Ovary (tissue), 7 donors: ENCODE measurements at regions not wholly inside any gene's neighbourhood (a gene's known extent, or its start where the extent isn't known, plus 50 kb on each side); places are given as distances from the start of the nearest gene placed in this dataset.

Source experiments
- DNase-seq, 5 donors: peaks; one replicate each; pipeline ENCODE4 v3.0.0-alpha.2; 2019 to 2020
- H3K27ac ChIP-seq, 2 donors: fragments of 200-600 bp; one replicate each; pipeline versions ENCODE4 v1.5.1 to v1.8.0; 2019 to 2022
- H3K27me3 ChIP-seq: fragments of 200-600 bp; one replicate; pipeline ENCODE4 v1.8.0; 2022
- H3K36me3 ChIP-seq: fragments of 200-600 bp; sonication (generic); one replicate; pipeline ENCODE4 v1.5.1; 2019
- H3K4me1 ChIP-seq: one replicate; pipeline ENCODE4 v1.8.1; 2013; ENCODE audit warnings: mild to moderate bottlenecking, moderate library complexity; ENCODE audit not compliant: insufficient read depth
- H3K4me3 ChIP-seq: fragments of 200-600 bp; sonication (generic); one replicate; pipeline ENCODE4 v1.5.1; 2017
- H3K9me3 ChIP-seq, 2 donors: fragments of 200-600 bp in 1 of 2; sonication (generic) in 1 of 2; one replicate each; pipeline versions ENCODE4 v1.5.1 to v1.8.1; 2013 to 2019; ENCODE audit warnings: mild to moderate bottlenecking in 1 of 2, moderate library complexity in 1 of 2
- EP300 ChIP-seq: sonication (generic); formaldehyde crosslinking; IDR thresholded peaks from one replicate; pipeline ENCODE4 v1.6.1; 2017; ENCODE audit warnings: antibody characterized with exemption
- POLR2A ChIP-seq: fragments of 450-650 bp; IDR thresholded peaks from one replicate; pipeline ENCODE4 v1.6.1; 2017; ENCODE audit warnings: antibody characterized with exemption, mild to moderate bottlenecking, moderate library complexity
- WGBS, 3 donors: extraction: QIAGEN DNeasy Blood & Tissue Kit in 1 of 3; methylation state at CpG; one replicate each; pipeline versions ENCODE4 v1.1.5 to v1.1.7; 2013 to 2017; 5-methylcytosine and 5-hydroxymethylcytosine counted together
- intact Hi-C, 4 donors: fragments of 100-400 bp; cut with DNase I; formaldehyde crosslinking; loops; one replicate each; pipeline versions ENCODE4 v1.11.0 to v1.15.1; 2022 to 2023
- TF ChIP-seq, protein P1 (sequence below), 3 donors: fragments of 450-650 bp in 2 of 3; fragments of 200-600 bp in 1 of 3; IDR thresholded peaks; one replicate each; pipeline versions ENCODE4 v1.5.1 to v1.8.0; 2016 to 2022; ENCODE audit warnings: antibody characterized with exemption in 3 of 3, mild to moderate bottlenecking in 1 of 3
- donor health status: DM: no; HTN: no; CAD: no; lungs with moderate emphysema.
- donor health status: DM: no; HTN: no; CAD: no.
- donor health status: Bipolar disorder and iron deficiency.
- donor health status: DM: no; HTN: no; CAD: no.
- donor health status: DM: yes; HTN: yes; CAD: no.

DNA sequence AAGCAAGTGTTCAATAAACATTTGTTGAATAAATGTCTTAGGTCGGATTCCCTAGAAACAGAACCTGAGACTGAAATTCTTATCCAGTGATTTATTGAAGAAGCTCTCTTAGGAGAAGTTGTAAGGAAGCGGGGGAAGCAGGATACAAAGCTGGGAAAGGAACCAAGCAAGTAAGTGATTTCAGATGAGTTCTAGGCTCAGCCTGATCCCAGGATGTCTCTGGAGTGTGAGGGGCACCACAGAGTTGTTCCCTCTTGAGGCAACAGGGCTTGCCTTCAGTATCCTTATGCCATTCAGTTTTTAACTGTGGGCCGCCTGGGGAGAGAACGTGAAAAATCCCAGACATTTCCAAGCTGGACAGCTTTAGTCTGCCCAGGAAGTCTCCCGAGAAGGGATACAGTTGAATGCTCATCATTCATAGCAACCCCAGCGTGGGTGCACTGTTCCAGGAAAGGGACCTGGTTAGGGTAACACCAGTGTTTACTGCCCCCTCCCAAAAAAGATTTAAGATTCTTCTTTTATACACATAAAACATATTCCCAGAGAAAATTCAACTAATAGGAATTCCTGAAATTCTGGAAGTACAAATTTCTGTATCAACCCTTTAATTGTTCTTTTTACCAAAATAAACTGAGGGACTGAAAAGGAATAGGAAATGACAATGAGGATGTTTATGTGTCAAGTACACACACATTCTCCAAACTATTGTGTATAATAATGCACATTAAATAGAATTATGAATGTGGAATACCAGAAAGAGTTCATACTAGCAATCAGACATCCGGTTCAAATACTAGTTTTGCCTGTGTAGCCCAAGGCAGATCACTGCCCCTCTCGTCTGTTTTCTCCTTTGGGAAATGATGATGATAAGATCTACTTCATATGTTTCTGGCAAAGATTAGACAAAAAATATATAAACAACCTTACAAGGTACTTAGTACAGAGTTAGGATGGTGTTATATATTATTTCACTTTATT, 592.1 kb upstream of the CDH2 start:
- Histone ChIP-seq H3K4me1 (no peaks in the 10 kb centered on the region), H3K36me3 (no peaks in the 10 kb centered on the region), H3K27ac (no peak overlapping the region), H3K9me3 (no peaks in the 10 kb centered on the region), H3K27me3 (no peaks in the 10 kb centered on the region), H3K4me3 (no peak overlapping the region)
- WGBS, 3 donors, result 81 to 87% (median 83%) methylated on average over 8 of the region's 8 CpGs
- intact Hi-C loops, result no loop called here
- TF ChIP-seq EP300 (no peak), POLR2A (no peak)
- TF ChIP-seq, protein P1, sequence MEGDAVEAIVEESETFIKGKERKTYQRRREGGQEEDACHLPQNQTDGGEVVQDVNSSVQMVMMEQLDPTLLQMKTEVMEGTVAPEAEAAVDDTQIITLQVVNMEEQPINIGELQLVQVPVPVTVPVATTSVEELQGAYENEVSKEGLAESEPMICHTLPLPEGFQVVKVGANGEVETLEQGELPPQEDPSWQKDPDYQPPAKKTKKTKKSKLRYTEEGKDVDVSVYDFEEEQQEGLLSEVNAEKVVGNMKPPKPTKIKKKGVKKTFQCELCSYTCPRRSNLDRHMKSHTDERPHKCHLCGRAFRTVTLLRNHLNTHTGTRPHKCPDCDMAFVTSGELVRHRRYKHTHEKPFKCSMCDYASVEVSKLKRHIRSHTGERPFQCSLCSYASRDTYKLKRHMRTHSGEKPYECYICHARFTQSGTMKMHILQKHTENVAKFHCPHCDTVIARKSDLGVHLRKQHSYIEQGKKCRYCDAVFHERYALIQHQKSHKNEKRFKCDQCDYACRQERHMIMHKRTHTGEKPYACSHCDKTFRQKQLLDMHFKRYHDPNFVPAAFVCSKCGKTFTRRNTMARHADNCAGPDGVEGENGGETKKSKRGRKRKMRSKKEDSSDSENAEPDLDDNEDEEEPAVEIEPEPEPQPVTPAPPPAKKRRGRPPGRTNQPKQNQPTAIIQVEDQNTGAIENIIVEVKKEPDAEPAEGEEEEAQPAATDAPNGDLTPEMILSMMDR (IDR thresholded peaks at IDR 0.05), result no peak
- DNase-seq, result no peak

GRCh38 chr18:28767727-28768211, 590.8 kb upstream of the CDH2 start:
- 75 to 93% (median 85%) methylated on average over 2 of the region's 2 CpGs for WGBS, 3 donors
- intact Hi-C loops, result no loop called here
- H3K27me3 ChIP-seq, result no peaks in the 10 kb centered on the region

DNA sequence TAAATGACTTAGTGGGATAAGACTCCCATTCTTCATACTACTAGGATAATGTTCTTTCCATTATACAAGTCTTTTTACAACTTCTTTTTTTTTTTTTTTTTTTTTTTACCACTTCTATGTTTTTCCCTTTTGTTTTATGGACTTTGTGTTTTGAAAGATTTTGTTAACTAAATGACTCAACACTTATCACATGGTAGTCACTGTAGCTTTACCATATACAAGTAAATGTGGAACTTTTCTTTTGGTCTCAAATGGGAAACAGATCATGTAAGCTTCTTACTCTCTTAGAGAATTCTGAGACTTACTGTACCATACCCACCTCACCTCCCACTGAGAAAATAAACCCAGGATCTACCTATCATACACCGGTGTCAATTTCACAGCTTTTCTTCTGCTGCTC, 590.3 kb upstream of the CDH2 start:
- WGBS, 3 donors, result 96 to 100% (median 100%) methylated on average over 1 of the region's 1 CpG

More at GRCh38 chr18:28767727-28768211, 590.8 kb upstream of the CDH2 start:
- H3K36me3 ChIP-seq, result no peaks in the 10 kb centered on the region
- H3K4me1 ChIP-seq, result no peaks in the 10 kb centered on the region
- TF ChIP-seq POLR2A, result no peak
- TF ChIP-seq, protein P1 (IDR thresholded peaks at IDR 0.05), result no peak
- TF ChIP-seq EP300, result no peak
- DNase-seq, result no peak
- no peaks in the 10 kb centered on the region for H3K9me3 ChIP-seq
- no peak overlapping the region for H3K4me3 ChIP-seq
- no peak overlapping the region for H3K27ac ChIP-seq

GRCh38 chr18:28766721-28767120, 589.8 kb upstream of the CDH2 start:
- intact Hi-C loops, result no loop called here
- H3K27ac ChIP-seq, result no peak overlapping the region
- DNase-seq, result no peak
- no peaks in the 10 kb centered on the region for H3K4me1 ChIP-seq
- no peaks in the 10 kb centered on the region for H3K27me3 ChIP-seq
- TF ChIP-seq EP300, result no peak
- TF ChIP-seq, protein P1 (IDR thresholded peaks at IDR 0.05), result no peak
- TF ChIP-seq POLR2A, result no peak
- no peaks in the 10 kb centered on the region for H3K9me3 ChIP-seq
- no peaks in the 10 kb centered on the region for H3K36me3 ChIP-seq
- H3K4me3 ChIP-seq, result no peak overlapping the region

More for the DNA sequence above, 590.3 kb upstream of the CDH2 start:
- no peaks in the 10 kb centered on the region for H3K9me3 ChIP-seq
- H3K27ac ChIP-seq, result no peak overlapping the region
- no peak for TF ChIP-seq POLR2A
- no peak for TF ChIP-seq EP300
- TF ChIP-seq, protein P1 (IDR thresholded peaks at IDR 0.05), result no peak
- no peak overlapping the region for H3K4me3 ChIP-seq
- intact Hi-C loops, result no loop called here
- H3K27me3 ChIP-seq, result no peaks in the 10 kb centered on the region
- no peaks in the 10 kb centered on the region for H3K4me1 ChIP-seq
- no peaks in the 10 kb centered on the region for H3K36me3 ChIP-seq
- DNase-seq, result no peak
